IMR-90 (cell line): ENCODE measurements at regions not wholly inside any gene's neighbourhood (a gene's known extent, or its start where the extent isn't known, plus 50 kb on each side); places are given as distances from the start of the nearest gene placed in this dataset.

ENCODE experiments used
- ATAC-seq: fragments of 200-7000 bp; cut with Tn5 transposase; 2 replicates; pipeline ENCODE4 v1.9.1; 2020; ENCODE audit warnings: low read depth, mild to moderate bottlenecking, moderate library complexity
- BruUV-seq: library from RNA; stranded (reverse); fragments of 400-500 nt; replicated peaks from 2 replicates; lab custom pipeline; 2021; lab: Mats Ljungman, UMichigan
- CTCF ChIA-PET: fragments of 300-600 bp; formaldehyde crosslinking; extraction: SDS; loops from one replicate; lab custom pipeline; 2021; ENCODE audit warnings: antibody characterized with exemption; lab: Yijun Ruan, JAX
- POLR2A ChIA-PET: fragments of 300-600 bp; sonication (Branson Sonifier 250); formaldehyde crosslinking; loops from one replicate; lab custom pipeline; 2022; ENCODE audit warnings: antibody characterized with exemption; ENCODE audit not compliant: unreplicated experiment; lab: Charles Lee
- DNase-seq: peaks from one replicate; pipeline ENCODE4 v3.0.0; 2013
- H2AFZ ChIP-seq: replicated peaks from 2 replicates; pipeline ENCODE3; 2013; ENCODE audit warnings: low read length, mild to moderate bottlenecking; ENCODE audit not compliant: poor library complexity
- H2AK5ac ChIP-seq: 2 replicates; pipeline ENCODE4 v1.6.1; 2013; ENCODE audit warnings: low read depth, low read length, inconsistent platforms
- H2AK9ac ChIP-seq: replicated peaks from 2 replicates; pipeline ENCODE3; 2013; ENCODE audit warnings: mild to moderate bottlenecking, low read depth, low read length, moderate library complexity; ENCODE audit not compliant: poor library complexity
- H2BK120ac ChIP-seq: 2 replicates; pipeline ENCODE4 v1.6.1; 2013; ENCODE audit warnings: low read depth, low read length, inconsistent platforms
- H2BK15ac ChIP-seq: 3 replicates; pipeline ENCODE4 v1.6.1; 2013; ENCODE audit warnings: low read depth, low read length, inconsistent platforms
- H2BK20ac ChIP-seq: 2 replicates; pipeline ENCODE4 v1.6.1; 2013; ENCODE audit warnings: low read depth, mild to moderate bottlenecking, inconsistent platforms, low read length, moderate library complexity
- H2BK5ac ChIP-seq: 2 replicates; pipeline ENCODE4 v1.6.1; 2013; ENCODE audit warnings: mild to moderate bottlenecking, low read depth, low read length, inconsistent platforms; ENCODE audit not compliant: poor library complexity, severe bottlenecking
- H3K14ac ChIP-seq: replicated peaks from 2 replicates; pipeline ENCODE4 v1.6.1; 2013; ENCODE audit warnings: low read depth, low read length, inconsistent platforms
- H3K18ac ChIP-seq: 2 replicates; pipeline ENCODE4 v1.6.1; 2013; ENCODE audit warnings: low read depth, low read length, control low read depth
- H3K23ac ChIP-seq: 2 replicates; pipeline ENCODE4 v1.6.1; 2013; ENCODE audit warnings: low read depth, low read length, inconsistent platforms
- H3K27ac ChIP-seq: 2 replicates; pipeline ENCODE4 v1.5.1; 2013; ENCODE audit warnings: mild to moderate bottlenecking, control low read depth, low read length; ENCODE audit not compliant: insufficient read depth
- H3K27me3 ChIP-seq: 2 replicates; pipeline ENCODE4 v1.6.1; 2013; ENCODE audit warnings: low read length; ENCODE audit not compliant: control insufficient read depth, insufficient read depth
- H3K36me3 ChIP-seq: 2 replicates; pipeline ENCODE4 v1.6.1; 2013; ENCODE audit warnings: low read length, mixed read lengths; ENCODE audit not compliant: control insufficient read depth, insufficient read depth
- H3K4ac ChIP-seq: 2 replicates; pipeline ENCODE4 v1.6.1; 2013; ENCODE audit warnings: low read depth, low read length, inconsistent platforms
- H3K4me1 ChIP-seq: 2 replicates; pipeline ENCODE4 v1.6.1; 2013; ENCODE audit warnings: low read length, mixed read lengths; ENCODE audit not compliant: control insufficient read depth, insufficient read depth
- H3K4me2 ChIP-seq: 2 replicates; pipeline ENCODE4 v1.6.1; 2013; ENCODE audit warnings: low read depth, mild to moderate bottlenecking, control low read depth, low read length, moderate library complexity
- H3K4me3 ChIP-seq: 2 replicates; pipeline ENCODE4 v1.5.1; 2013; ENCODE audit warnings: low read depth, mild to moderate bottlenecking, control low read depth, low read length, moderate library complexity; ENCODE audit not compliant: insufficient read depth
- H3K56ac ChIP-seq: 2 replicates; pipeline ENCODE4 v1.6.1; 2013; ENCODE audit warnings: low read length, inconsistent platforms; ENCODE audit not compliant: insufficient read depth; ENCODE audit errors: extremely low read depth
- H3K79me1 ChIP-seq, 2 experiments: 2 replicates each; pipeline ENCODE4 v1.6.1; 2013; ENCODE audit warnings: low read length in 2 of 2, inconsistent platforms in 1 of 2, low read depth in 1 of 2
- H3K9ac ChIP-seq: 2 replicates; pipeline ENCODE4 v1.6.1; 2013; ENCODE audit warnings: low read depth, low read length, control low read depth
- H3K9me1 ChIP-seq: 2 replicates; pipeline ENCODE4 v1.6.1; 2013; ENCODE audit warnings: low read length, inconsistent platforms; ENCODE audit not compliant: insufficient read depth
- H3K9me3 ChIP-seq: 2 replicates; pipeline ENCODE4 v1.6.1; 2013; ENCODE audit warnings: low read length; ENCODE audit not compliant: control insufficient read depth, insufficient read depth
- H4K20me1 ChIP-seq: 2 replicates; pipeline ENCODE4 v1.6.1; 2013; ENCODE audit warnings: low read length, inconsistent platforms; ENCODE audit not compliant: insufficient read depth
- H4K5ac ChIP-seq: 2 replicates; pipeline ENCODE4 v1.6.1; 2013; ENCODE audit warnings: mild to moderate bottlenecking, low read depth, low read length, control low read depth
- H4K8ac ChIP-seq, 2 experiments: 2 replicates each; pipeline ENCODE4 v1.6.1; 2013; ENCODE audit warnings: low read depth in 2 of 2, low read length in 2 of 2, control low read depth in 1 of 2, inconsistent platforms in 1 of 2
- H4K91ac ChIP-seq: 2 replicates; pipeline ENCODE4 v1.6.1; 2013; ENCODE audit warnings: low read depth, low read length, inconsistent platforms; ENCODE audit not compliant: insufficient read depth
- CEBPB ChIP-seq: IDR thresholded peaks from 2 replicates; pipeline ENCODE4 v1.6.1; 2012; ENCODE audit warnings: low read depth, low read length, improper control_type of control experiment
- CHD1 ChIP-seq: IDR thresholded peaks from 2 replicates; pipeline ENCODE4 v1.6.1; 2012; ENCODE audit warnings: low read depth, low read length, improper control_type of control experiment
- FOS ChIP-seq: fragments of 150-350 bp; IDR thresholded peaks from 2 replicates; pipeline ENCODE4 v1.6.1; 2016; ENCODE audit warnings: low read depth, low read length
- RAD21 ChIP-seq: IDR thresholded peaks from 2 replicates; pipeline ENCODE4 v1.6.1; 2012; ENCODE audit warnings: low read length, improper control_type of control experiment
- RCOR1 ChIP-seq: IDR thresholded peaks from 2 replicates; pipeline ENCODE4 v1.6.1; 2012; ENCODE audit warnings: mild to moderate bottlenecking, low read length, improper control_type of control experiment; ENCODE audit not compliant: insufficient replicate concordance
- WGBS, 2 experiments: methylation state at CpG; one replicate each; pipeline versions ENCODE4 v1.1.5 to v1.1.7; 2013; ENCODE audit warnings: missing lambda C conversion rate in 2 of 2; ENCODE audit not compliant: insufficient read length in 1 of 2; ENCODE audit errors: extremely low coverage in 2 of 2; 5-methylcytosine and 5-hydroxymethylcytosine counted together
- dilution Hi-C: fragments of 300-500 bp; cut with HindIII; formaldehyde crosslinking; loops from one replicate; pipeline ENCODE4 v1.14.3; 2018; ENCODE audit warnings: low sequenced_read_pairs; ENCODE audit not compliant: unreplicated experiment
- in situ Hi-C: fragments of 300-500 bp; cut with MboI; formaldehyde crosslinking; loops from 3 replicates; pipeline ENCODE4 v1.14.3; 2019; ENCODE audit warnings: low sequenced_read_pairs, inconsistent platforms, mixed read lengths
- intact Hi-C: fragments of 100-400 bp; cut with micrococcal nuclease; formaldehyde crosslinking; loops from 2 replicates; pipeline ENCODE4 v1.10.0; 2022
- TF ChIP-seq, protein P1 (sequence below): fragments of 150-350 bp; IDR thresholded peaks from 2 replicates; pipeline ENCODE4 v1.6.1; 2017; ENCODE audit warnings: mild to moderate bottlenecking, antibody characterized with exemption, low read length, low read depth

DNA sequence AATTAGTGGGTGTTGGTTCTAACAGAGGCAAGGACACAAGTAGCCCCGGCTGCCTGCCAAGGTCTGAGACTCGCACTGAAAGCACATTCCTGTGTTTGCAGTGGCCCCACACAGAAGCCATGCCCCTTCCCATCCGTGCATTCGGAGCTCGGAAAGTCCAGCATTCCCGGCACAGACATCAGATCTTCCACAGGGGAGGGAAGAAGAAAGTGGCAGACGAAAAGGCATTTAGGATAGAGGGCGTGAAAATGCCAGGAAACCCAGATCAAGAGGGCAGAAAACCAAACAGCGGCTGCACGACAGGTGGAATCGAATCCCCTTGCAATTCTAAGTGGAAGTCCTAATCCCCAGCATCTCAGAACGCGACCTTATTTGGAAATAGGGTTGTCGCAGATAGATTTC lies 105.5 kb upstream of the ASB18 start:
- no peaks in the 10 kb centered on the region for H3K4me1 ChIP-seq
- no peak overlapping the region for H2BK5ac ChIP-seq
- H3K23ac ChIP-seq, result no peak overlapping the region
- no peak overlapping the region for H3K56ac ChIP-seq
- H2AK5ac ChIP-seq, result no peak overlapping the region
- DNase-seq (no peak), ATAC-seq (no peak)
- no peak overlapping the region for H2AK9ac ChIP-seq
- no peaks in the 10 kb centered on the region for H3K9me1 ChIP-seq
- H2BK120ac ChIP-seq, result no peak overlapping the region
- no peak overlapping the region for H3K4me2 ChIP-seq
- no peaks in the 10 kb centered on the region for H3K79me1 ChIP-seq
- no peaks in the 10 kb centered on the region for H3K9me3 ChIP-seq
- no peak overlapping the region for H3K18ac ChIP-seq
- no peak overlapping the region for H2BK15ac ChIP-seq
- H3K9ac ChIP-seq, result no peak overlapping the region
- peaks cover 9% of the 10 kb centered on the region for H3K27me3 ChIP-seq
- no peak overlapping the region for H4K8ac ChIP-seq
- no peak overlapping the region for H3K4me3 ChIP-seq
- no peak overlapping the region for H4K5ac ChIP-seq
- no peak overlapping the region for H2AFZ ChIP-seq
- 0% methylated on average over 1 of the region's 14 CpGs; no CpG with 5 or more reads in 1 of the 2 experiments for WGBS, 2 experiments
- intact Hi-C loops, result no loop called here
- BruUV-seq, result no TSS peak
- dilution Hi-C loops, result no loop called here
- H4K91ac ChIP-seq, result no peak overlapping the region
- H2BK20ac ChIP-seq, result no peak overlapping the region
- no peak overlapping the region for H3K4ac ChIP-seq
- no peak overlapping the region for H3K14ac ChIP-seq
- TF ChIP-seq CEBPB, result no peak
- TF ChIP-seq CHD1, result no peak
- TF ChIP-seq, protein P1, sequence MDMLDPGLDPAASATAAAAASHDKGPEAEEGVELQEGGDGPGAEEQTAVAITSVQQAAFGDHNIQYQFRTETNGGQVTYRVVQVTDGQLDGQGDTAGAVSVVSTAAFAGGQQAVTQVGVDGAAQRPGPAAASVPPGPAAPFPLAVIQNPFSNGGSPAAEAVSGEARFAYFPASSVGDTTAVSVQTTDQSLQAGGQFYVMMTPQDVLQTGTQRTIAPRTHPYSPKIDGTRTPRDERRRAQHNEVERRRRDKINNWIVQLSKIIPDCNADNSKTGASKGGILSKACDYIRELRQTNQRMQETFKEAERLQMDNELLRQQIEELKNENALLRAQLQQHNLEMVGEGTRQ, result no peak
- no peak for TF ChIP-seq RAD21
- TF ChIP-seq RCOR1, result no peak
- TF ChIP-seq FOS, result no peak
- ChIA-PET POLR2A (no interaction called here), CTCF (no interaction called here)
- in situ Hi-C loops, result no loop called here
- no peaks in the 10 kb centered on the region for H4K20me1 ChIP-seq
- H3K36me3 ChIP-seq, result no peaks in the 10 kb centered on the region
- H3K27ac ChIP-seq, result no peak overlapping the region
